ENCODE measurements at regions not wholly inside any gene's neighbourhood (a gene's known extent, or its start where the extent isn't known, plus 50 kb on each side); places are given as distances from the start of the nearest gene placed in this dataset.

- H3K9ac ChIP-seq (ENCODE audit: low read depth, low read length): peak overlapping the region; percentile 72
- H3K27me3 ChIP-seq (ENCODE audit: control insufficient read depth, insufficient read depth, low read length): no peaks in the 10 kb centered on the region
- no peaks in the 10 kb centered on the region for H3K9me3 ChIP-seq (replicated peaks; ENCODE audit: low read length)
- H3K4me2 ChIP-seq (ENCODE audit: low read length): peak overlapping the region; percentile 82
- peaks cover 5% of the 10 kb centered on the region for H3K4me1 ChIP-seq (ENCODE audit: control insufficient read depth, insufficient read depth, low read length)
- H3K36me3 ChIP-seq (ENCODE audit: insufficient read depth, low read length): no peaks in the 10 kb centered on the region
- peak overlapping the region; percentile 65 for H3K4me3 ChIP-seq (ENCODE audit: low read length)
These were observed 180.7 kb downstream of the GASK1B start for GRCh38 chr4:157992038-157992705.

GRCh38 chr4:157988641-157989040, 184.2 kb downstream of the GASK1B start:
- Histone ChIP-seq H3K27me3 (ENCODE audit: control insufficient read depth, insufficient read depth, low read length) (no peaks in the 10 kb centered on the region), H3K4me1 (ENCODE audit: control insufficient read depth, insufficient read depth, low read length) (no peaks in the 10 kb centered on the region), H3K36me3 (ENCODE audit: insufficient read depth, low read length) (no peaks in the 10 kb centered on the region), H3K4me2 (ENCODE audit: low read length) (no peak overlapping the region), H3K9ac (ENCODE audit: low read depth, low read length) (no peak overlapping the region), H3K4me3 (ENCODE audit: low read length) (no peak overlapping the region), H3K9me3 (replicated peaks; ENCODE audit: low read length) (no peaks in the 10 kb centered on the region)

DNA sequence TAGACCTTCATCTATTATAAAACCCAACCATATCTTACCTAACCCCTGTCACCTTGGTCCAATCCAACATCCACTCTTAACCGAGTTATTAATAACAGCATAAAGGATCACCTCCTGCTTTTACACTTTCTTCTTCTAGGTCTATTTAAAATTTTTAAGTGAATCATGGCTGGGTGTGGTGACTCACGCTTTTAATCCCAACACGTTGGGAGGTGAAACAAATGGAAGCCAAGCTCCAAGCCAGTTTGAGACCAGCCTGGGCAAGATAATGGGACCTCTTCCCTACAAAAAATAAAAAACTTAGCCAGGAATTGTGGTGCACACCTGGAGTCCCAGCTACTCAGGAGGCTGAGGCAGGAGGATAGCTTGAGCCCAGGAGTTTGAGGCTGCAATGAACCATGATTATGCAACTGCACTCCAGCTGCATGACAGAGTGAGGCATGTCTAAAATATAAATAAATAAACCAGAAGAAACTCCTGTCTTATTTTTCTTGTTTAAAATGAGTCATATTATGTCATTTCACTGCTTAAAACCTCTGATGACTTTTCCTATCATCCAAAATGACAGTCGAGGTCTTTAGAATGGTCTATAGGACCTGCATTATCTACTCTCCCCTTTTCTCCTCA, 188.4 kb downstream of the GASK1B start:
- no peaks in the 10 kb centered on the region for H3K9me3 ChIP-seq (replicated peaks; ENCODE audit: low read length)
- H3K4me1 ChIP-seq (ENCODE audit: control insufficient read depth, insufficient read depth, low read length): no peaks in the 10 kb centered on the region
- H3K9ac ChIP-seq (ENCODE audit: low read depth, low read length): no peak overlapping the region
- no peaks in the 10 kb centered on the region for H3K36me3 ChIP-seq (ENCODE audit: insufficient read depth, low read length)
- no peaks in the 10 kb centered on the region for H3K27me3 ChIP-seq (ENCODE audit: control insufficient read depth, insufficient read depth, low read length)
- H3K4me2 ChIP-seq (ENCODE audit: low read length): no peak overlapping the region
- H3K4me3 ChIP-seq (ENCODE audit: low read length): no peak overlapping the region

GRCh38 chr4:157983300-157983699, 189.5 kb downstream of the GASK1B start:
- no peaks in the 10 kb centered on the region for H3K4me1 ChIP-seq (ENCODE audit: control insufficient read depth, insufficient read depth, low read length)
- H3K27me3 ChIP-seq (ENCODE audit: control insufficient read depth, insufficient read depth, low read length): no peaks in the 10 kb centered on the region
- H3K9ac ChIP-seq (ENCODE audit: low read depth, low read length): no peak overlapping the region
- H3K9me3 ChIP-seq (replicated peaks; ENCODE audit: low read length): no peaks in the 10 kb centered on the region
- no peak overlapping the region for H3K4me2 ChIP-seq (ENCODE audit: low read length)
- H3K36me3 ChIP-seq (ENCODE audit: insufficient read depth, low read length): no peaks in the 10 kb centered on the region
- H3K4me3 ChIP-seq (ENCODE audit: low read length): no peak overlapping the region

DNA sequence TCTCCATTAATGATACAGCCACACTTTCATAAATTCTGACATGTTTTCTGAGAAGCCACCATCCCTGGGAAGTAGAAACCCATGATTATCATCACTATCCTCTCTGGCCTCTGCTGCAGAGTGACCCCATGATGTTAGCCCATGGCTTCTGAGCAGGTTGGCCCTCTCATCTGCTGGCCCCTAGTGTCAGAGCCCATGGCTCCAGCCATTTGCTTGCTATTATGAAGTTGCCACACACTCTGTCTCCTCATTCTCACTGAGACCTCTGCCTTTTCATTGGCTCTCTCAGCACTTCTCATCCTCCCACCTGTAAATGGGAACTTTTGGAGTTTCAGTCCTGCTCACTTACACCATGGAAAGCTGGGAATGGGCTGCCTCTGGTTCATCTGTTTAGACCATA, 192.7 kb downstream of the GASK1B start:
- no peaks in the 10 kb centered on the region for H3K9me3 ChIP-seq (replicated peaks; ENCODE audit: low read length)
- H3K4me2 ChIP-seq (ENCODE audit: low read length): no peak overlapping the region
- H3K9ac ChIP-seq (ENCODE audit: low read depth, low read length): no peak overlapping the region
- no peak overlapping the region for H3K4me3 ChIP-seq (ENCODE audit: low read length)
- no peaks in the 10 kb centered on the region for H3K36me3 ChIP-seq (ENCODE audit: insufficient read depth, low read length)
- H3K4me1 ChIP-seq (ENCODE audit: control insufficient read depth, insufficient read depth, low read length): no peaks in the 10 kb centered on the region
- no peaks in the 10 kb centered on the region for H3K27me3 ChIP-seq (ENCODE audit: control insufficient read depth, insufficient read depth, low read length)

DNA sequence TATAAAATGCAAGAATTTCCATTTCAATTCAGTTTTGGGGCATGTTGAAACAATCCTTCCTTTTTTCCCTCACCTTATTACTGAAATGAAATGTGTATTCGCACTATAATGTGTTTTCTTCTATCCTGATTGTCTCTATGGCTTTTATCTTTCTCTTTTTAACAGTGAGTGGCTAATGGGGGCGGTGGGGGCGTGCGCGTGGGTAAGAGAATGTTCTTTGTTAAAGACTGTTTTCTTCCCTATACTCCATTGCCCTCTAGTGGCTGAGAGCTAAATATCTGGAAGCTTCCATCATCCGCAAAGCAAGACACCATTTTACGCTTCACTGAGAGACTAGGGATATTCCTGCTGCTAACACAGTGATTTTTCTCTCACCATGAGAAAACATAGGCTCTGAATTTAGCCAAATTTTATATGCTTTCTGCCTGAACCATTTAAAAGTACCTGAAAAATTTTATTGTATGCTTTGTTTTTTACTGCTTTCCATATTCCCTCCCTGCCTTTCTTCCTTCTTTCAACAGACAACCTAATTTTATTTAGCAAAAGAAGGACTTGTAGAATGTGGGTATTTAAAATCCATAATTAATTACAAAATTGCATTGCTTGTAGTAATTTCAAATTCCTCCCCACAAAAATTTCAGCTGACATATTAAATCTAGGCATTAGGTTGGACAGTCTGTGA, 194.0 kb downstream of the GASK1B start:
- peak overlapping the region; percentile 10 for H3K9ac ChIP-seq (ENCODE audit: low read depth, low read length)
- H3K4me2 ChIP-seq (ENCODE audit: low read length): peak overlapping the region; percentile 74
- no peaks in the 10 kb centered on the region for H3K36me3 ChIP-seq (ENCODE audit: insufficient read depth, low read length)
- H3K4me1 ChIP-seq (ENCODE audit: control insufficient read depth, insufficient read depth, low read length): no peaks in the 10 kb centered on the region
- H3K9me3 ChIP-seq (replicated peaks; ENCODE audit: low read length): no peaks in the 10 kb centered on the region
- H3K27me3 ChIP-seq (ENCODE audit: control insufficient read depth, insufficient read depth, low read length): no peaks in the 10 kb centered on the region
- peak overlapping the region; percentile 58 for H3K4me3 ChIP-seq (ENCODE audit: low read length)

- H3K4me3 ChIP-seq (ENCODE audit: low read length): no peak overlapping the region
- H3K9me3 ChIP-seq (replicated peaks; ENCODE audit: low read length): no peaks in the 10 kb centered on the region
- H3K4me2 ChIP-seq (ENCODE audit: low read length): no peak overlapping the region
- H3K9ac ChIP-seq (ENCODE audit: low read depth, low read length): no peak overlapping the region
- no peaks in the 10 kb centered on the region for H3K36me3 ChIP-seq (ENCODE audit: insufficient read depth, low read length)
- H3K4me1 ChIP-seq (ENCODE audit: control insufficient read depth, insufficient read depth, low read length): no peaks in the 10 kb centered on the region
- no peaks in the 10 kb centered on the region for H3K27me3 ChIP-seq (ENCODE audit: control insufficient read depth, insufficient read depth, low read length)
These were observed 195.7 kb downstream of the GASK1B start for GRCh38 chr4:157977086-157977485.

GRCh38 chr4:157973297-157973696, 199.5 kb downstream of the GASK1B start:
- Histone ChIP-seq H3K4me2 (ENCODE audit: low read length) (no peak overlapping the region), H3K36me3 (ENCODE audit: insufficient read depth, low read length) (no peaks in the 10 kb centered on the region), H3K9me3 (replicated peaks; ENCODE audit: low read length) (no peaks in the 10 kb centered on the region), H3K4me1 (ENCODE audit: control insufficient read depth, insufficient read depth, low read length) (no peaks in the 10 kb centered on the region), H3K27me3 (ENCODE audit: control insufficient read depth, insufficient read depth, low read length) (no peaks in the 10 kb centered on the region), H3K4me3 (ENCODE audit: low read length) (no peak overlapping the region), H3K9ac (ENCODE audit: low read depth, low read length) (no peak overlapping the region)

DNA sequence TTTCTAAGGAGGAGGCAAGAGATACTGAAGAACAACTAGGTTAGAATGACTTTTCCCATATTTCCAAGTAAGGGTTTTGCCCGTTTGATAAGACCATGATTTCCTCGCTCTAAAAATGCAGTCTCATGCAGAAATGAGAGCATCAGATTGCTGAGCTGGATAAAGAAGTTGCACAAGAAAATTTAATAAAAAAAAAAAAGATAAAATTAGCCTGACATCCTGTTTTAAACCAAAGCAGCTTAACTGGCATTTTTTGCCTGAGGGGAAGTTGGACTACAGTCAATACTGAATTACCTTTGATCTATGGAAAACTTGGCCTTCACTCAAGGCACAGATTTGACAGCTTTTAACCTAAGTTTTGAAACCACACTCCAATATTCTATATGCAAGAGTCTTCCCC, 208.4 kb downstream of the GASK1B start:
- Histone ChIP-seq H3K9me3 (replicated peaks; ENCODE audit: low read length) (no peaks in the 10 kb centered on the region), H3K27me3 (ENCODE audit: control insufficient read depth, insufficient read depth, low read length) (no peaks in the 10 kb centered on the region), H3K4me2 (ENCODE audit: low read length) (no peak overlapping the region), H3K9ac (ENCODE audit: low read depth, low read length) (no peak overlapping the region), H3K36me3 (ENCODE audit: insufficient read depth, low read length) (no peaks in the 10 kb centered on the region), H3K4me3 (ENCODE audit: low read length) (no peak overlapping the region), H3K4me1 (ENCODE audit: control insufficient read depth, insufficient read depth, low read length) (no peaks in the 10 kb centered on the region)

DNA sequence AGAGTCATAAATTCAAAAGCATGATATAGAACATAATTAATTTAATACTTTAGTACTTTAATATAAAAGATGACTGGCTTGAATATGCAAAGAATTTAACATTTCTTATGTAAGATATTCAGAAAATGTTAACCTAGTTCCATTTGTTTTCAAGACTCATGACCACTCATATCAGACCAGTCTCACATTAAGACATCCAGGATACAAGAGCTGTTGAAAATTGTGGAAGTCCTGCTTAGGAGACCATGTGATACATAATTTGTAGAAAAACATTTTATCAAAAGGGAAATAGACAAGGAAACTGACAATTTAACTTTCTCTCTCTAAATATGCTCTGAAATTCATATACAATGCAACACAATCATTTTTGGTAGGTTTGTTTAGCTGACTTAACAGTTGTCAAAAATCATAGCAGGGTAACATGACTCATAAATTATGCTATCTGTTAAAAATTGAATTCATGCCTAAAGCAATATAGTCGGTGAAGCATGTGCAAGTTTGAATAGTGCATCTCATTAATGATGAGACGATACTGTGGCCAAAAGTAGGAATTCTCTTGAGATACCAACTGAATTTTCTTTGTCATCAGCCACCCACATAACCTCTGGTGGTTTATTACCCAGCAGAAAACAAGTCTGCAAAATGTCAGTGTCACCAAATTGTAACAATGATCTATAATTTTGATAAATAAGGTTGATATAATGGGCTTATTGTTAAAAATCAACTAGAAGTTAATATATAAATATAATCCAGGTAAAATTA, 211.4 kb downstream of the GASK1B start:
- Histone ChIP-seq H3K9ac (ENCODE audit: low read depth, low read length) (no peak overlapping the region), H3K4me1 (ENCODE audit: control insufficient read depth, insufficient read depth, low read length) (peaks cover 5% of the 10 kb centered on the region), H3K4me2 (ENCODE audit: low read length) (no peak overlapping the region), H3K36me3 (ENCODE audit: insufficient read depth, low read length) (no peaks in the 10 kb centered on the region), H3K4me3 (ENCODE audit: low read length) (no peak overlapping the region), H3K27me3 (ENCODE audit: control insufficient read depth, insufficient read depth, low read length) (no peaks in the 10 kb centered on the region), H3K9me3 (replicated peaks; ENCODE audit: low read length) (no peaks in the 10 kb centered on the region)

DNA sequence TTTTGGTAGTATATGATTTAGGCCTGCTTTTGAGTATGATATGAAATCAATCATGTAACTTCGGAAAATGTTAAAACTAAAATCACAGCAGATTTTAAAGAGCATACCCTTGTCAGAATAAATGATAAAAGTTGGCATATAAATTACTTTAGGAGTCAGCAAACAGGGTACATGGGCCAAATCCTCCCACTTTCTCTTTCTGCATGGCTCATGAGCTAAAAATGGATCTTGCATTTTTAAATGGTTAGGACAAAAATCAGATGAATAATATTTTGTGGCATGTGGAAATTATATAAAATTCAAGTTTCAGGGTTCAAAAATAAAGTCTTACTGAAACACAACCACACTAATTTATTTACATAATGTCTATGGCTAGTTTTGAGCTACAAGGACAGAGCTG, 214.9 kb downstream of the GASK1B start:
- H3K27me3 ChIP-seq (ENCODE audit: control insufficient read depth, insufficient read depth, low read length): no peaks in the 10 kb centered on the region
- no peak overlapping the region for H3K4me2 ChIP-seq (ENCODE audit: low read length)
- H3K9me3 ChIP-seq (replicated peaks; ENCODE audit: low read length): no peaks in the 10 kb centered on the region
- H3K9ac ChIP-seq (ENCODE audit: low read depth, low read length): no peak overlapping the region
- H3K4me1 ChIP-seq (ENCODE audit: control insufficient read depth, insufficient read depth, low read length): peaks cover 5% of the 10 kb centered on the region
- H3K4me3 ChIP-seq (ENCODE audit: low read length): no peak overlapping the region
- no peaks in the 10 kb centered on the region for H3K36me3 ChIP-seq (ENCODE audit: insufficient read depth, low read length)
